ENCODE measurements at regions not wholly inside any gene's neighbourhood (a gene's known extent, or its start where the extent isn't known, plus 50 kb on each side); places are given as distances from the start of the nearest gene placed in this dataset.

DNA sequence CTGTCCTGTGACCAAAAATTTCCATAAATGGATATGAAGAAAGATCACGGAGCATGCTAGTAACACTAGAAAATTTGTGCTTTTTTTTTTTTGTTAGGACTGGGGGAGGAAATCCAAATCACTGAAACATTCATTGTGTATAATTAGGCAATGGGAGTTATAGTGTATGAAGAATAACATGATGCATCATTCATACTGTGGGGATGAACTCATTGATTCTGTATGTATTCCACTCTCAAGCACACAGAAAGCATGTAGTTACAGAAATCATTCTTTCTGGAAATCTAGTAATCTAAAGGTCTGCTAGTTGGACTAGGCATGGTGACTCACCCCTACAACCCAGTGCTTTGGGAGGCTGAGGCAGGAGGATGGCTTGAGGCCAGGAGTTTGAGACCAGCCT, 749.7 kb downstream of the DIAPH3 start:
- no peaks in the 10 kb centered on the region for H3K9me3 ChIP-seq (ENCODE audit: low read depth)
- TF ChIP-seq, protein P1, sequence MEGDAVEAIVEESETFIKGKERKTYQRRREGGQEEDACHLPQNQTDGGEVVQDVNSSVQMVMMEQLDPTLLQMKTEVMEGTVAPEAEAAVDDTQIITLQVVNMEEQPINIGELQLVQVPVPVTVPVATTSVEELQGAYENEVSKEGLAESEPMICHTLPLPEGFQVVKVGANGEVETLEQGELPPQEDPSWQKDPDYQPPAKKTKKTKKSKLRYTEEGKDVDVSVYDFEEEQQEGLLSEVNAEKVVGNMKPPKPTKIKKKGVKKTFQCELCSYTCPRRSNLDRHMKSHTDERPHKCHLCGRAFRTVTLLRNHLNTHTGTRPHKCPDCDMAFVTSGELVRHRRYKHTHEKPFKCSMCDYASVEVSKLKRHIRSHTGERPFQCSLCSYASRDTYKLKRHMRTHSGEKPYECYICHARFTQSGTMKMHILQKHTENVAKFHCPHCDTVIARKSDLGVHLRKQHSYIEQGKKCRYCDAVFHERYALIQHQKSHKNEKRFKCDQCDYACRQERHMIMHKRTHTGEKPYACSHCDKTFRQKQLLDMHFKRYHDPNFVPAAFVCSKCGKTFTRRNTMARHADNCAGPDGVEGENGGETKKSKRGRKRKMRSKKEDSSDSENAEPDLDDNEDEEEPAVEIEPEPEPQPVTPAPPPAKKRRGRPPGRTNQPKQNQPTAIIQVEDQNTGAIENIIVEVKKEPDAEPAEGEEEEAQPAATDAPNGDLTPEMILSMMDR (IDR thresholded peaks at IDR 0.05; ENCODE audit: low read depth, low read length): no peak
- no peaks in the 10 kb centered on the region for H3K27me3 ChIP-seq
- H3K27ac ChIP-seq: peak overlapping the region; percentile 79
- no peaks in the 10 kb centered on the region for H3K36me3 ChIP-seq
- DNase-seq (ENCODE audit: low read depth in 1 of 2, low spot score in 1 of 2): no peak
- no peak overlapping the region for H3K4me3 ChIP-seq
- H3K4me1 ChIP-seq (ENCODE audit: low read depth): peaks cover 42% of the 10 kb centered on the region

GRCh38 chr13:59415498-59415897, 748.2 kb downstream of the DIAPH3 start:
- Histone ChIP-seq H3K4me1 (ENCODE audit: low read depth) (peaks cover 32% of the 10 kb centered on the region), H3K27me3 (no peaks in the 10 kb centered on the region), H3K27ac (peak overlapping the region; percentile 79), H3K9me3 (ENCODE audit: low read depth) (no peaks in the 10 kb centered on the region), H3K4me3 (no peak overlapping the region), H3K36me3 (no peaks in the 10 kb centered on the region)
- TF ChIP-seq, protein P1 (IDR thresholded peaks at IDR 0.05; ENCODE audit: low read depth, low read length): no peak
- DNase-seq (ENCODE audit: low read depth in 1 of 2, low spot score in 1 of 2): peak in 1 of 2 donors; percentile 87

DNA sequence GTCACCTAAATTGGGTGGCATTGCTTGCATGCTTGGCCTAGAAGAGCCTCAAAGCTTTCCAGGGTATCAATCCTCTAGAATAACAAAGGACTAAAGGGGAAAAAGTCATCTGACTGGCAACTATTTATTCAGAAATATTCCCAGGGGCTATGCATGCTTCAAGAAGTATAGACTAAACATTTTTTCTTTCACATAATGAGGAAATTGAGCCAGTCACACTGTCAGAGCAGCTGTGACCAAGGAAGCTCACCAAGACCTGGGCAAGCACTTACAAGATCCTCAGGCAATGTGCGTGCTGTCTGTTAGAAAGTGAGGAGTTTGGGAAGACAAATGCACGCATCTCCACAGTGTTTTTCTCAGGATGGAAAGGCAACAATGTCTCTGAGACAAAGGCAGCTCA, 747.2 kb downstream of the DIAPH3 start:
- Histone ChIP-seq H3K27me3 (no peaks in the 10 kb centered on the region), H3K4me3 (no peak overlapping the region), H3K27ac (peak overlapping the region; percentile 79), H3K9me3 (ENCODE audit: low read depth) (no peaks in the 10 kb centered on the region), H3K4me1 (ENCODE audit: low read depth) (peaks cover 32% of the 10 kb centered on the region), H3K36me3 (no peaks in the 10 kb centered on the region)
- no peak for DNase-seq (ENCODE audit: low read depth in 1 of 2, low spot score in 1 of 2)
- TF ChIP-seq, protein P1 (IDR thresholded peaks at IDR 0.05; ENCODE audit: low read depth, low read length): no peak

- Histone ChIP-seq H3K36me3 (no peaks in the 10 kb centered on the region), H3K9me3 (ENCODE audit: low read depth) (no peaks in the 10 kb centered on the region), H3K27ac (no peak overlapping the region), H3K27me3 (no peaks in the 10 kb centered on the region), H3K4me3 (no peak overlapping the region), H3K4me1 (ENCODE audit: low read depth) (peaks cover 13% of the 10 kb centered on the region)
- TF ChIP-seq, protein P1 (IDR thresholded peaks at IDR 0.05; ENCODE audit: low read depth, low read length): no peak
- no peak for DNase-seq (ENCODE audit: low read depth in 1 of 2, low spot score in 1 of 2)
These were observed 741.1 kb downstream of the DIAPH3 start for GRCh38 chr13:59422646-59423045.

DNA sequence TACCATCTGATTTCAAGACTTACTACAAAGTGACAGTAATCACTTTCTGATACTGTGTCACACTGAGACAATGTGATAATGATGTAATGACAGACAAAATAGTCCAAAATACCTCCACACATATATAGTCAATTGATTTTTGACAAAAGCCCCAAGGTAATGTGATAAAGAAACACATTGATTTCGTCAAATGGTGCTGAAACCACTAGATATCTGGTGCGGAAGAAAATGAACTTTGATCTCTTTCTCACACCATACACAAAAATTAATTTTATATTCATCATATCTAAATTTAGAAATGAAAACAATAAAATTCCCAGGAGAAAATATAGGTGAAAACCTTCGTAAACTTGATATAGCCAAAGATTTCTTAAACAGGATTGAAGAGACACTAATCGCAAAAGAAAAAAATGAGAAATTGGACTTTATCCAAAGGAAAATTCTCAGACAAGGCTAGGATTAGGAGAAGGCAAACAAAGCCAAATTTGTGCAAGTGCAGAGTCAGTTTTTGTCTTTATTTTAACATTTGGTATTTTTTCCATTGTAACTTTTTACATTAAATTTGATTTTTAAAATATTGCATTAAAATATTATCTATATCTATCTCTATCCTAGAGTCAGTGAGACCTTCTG, 739.9 kb downstream of the DIAPH3 start:
- Histone ChIP-seq H3K36me3 (no peaks in the 10 kb centered on the region), H3K4me1 (ENCODE audit: low read depth) (peaks cover 13% of the 10 kb centered on the region), H3K9me3 (ENCODE audit: low read depth) (no peaks in the 10 kb centered on the region), H3K27me3 (no peaks in the 10 kb centered on the region), H3K27ac (no peak overlapping the region), H3K4me3 (no peak overlapping the region)
- no peak for DNase-seq (ENCODE audit: low read depth in 1 of 2, low spot score in 1 of 2)
- TF ChIP-seq, protein P1 (IDR thresholded peaks at IDR 0.05; ENCODE audit: low read depth, low read length): no peak
